GM18517 (cell line): ENCODE measurements at regions not wholly inside any gene's neighbourhood (a gene's known extent, or its start where the extent isn't known, plus 50 kb on each side); places are given as distances from the start of the nearest gene placed in this dataset.
A peak's percentile ranks its signal among the peaks of the same experiment; 100 is the strongest.
"Not testable (repeated sequence)": the region's sequence is repeated elsewhere in the genome, so short reads cannot be mapped to it uniquely, and the experiment has no call there.

Source experiments
- ATAC-seq: cut with Tn5 transposase; IDR thresholded peaks from one replicate; pipeline ENCODE4 v1.9.1; 2021; ENCODE audit warnings: mild to moderate bottlenecking, moderate library complexity; ENCODE audit not compliant: unreplicated experiment

- ATAC-seq: no peak
These were observed 59.0 kb downstream of the FASLG start for GRCh38 chr1:172717722-172718465.

GRCh38 chr1:172719066-172719627, 60.2 kb downstream of the FASLG start:
- no peak for ATAC-seq

- no peak for ATAC-seq
These were observed 60.8 kb downstream of the FASLG start for GRCh38 chr1:172719694-172720138.

- ATAC-seq: no peak
These were observed 61.4 kb downstream of the FASLG start for GRCh38 chr1:172720339-172720738.

- ATAC-seq: no peak
These were observed 64.3 kb downstream of the FASLG start for GRCh38 chr1:172723251-172723650.

GRCh38 chr1:172724232-172724631, 65.3 kb downstream of the FASLG start:
- no peak for ATAC-seq

- ATAC-seq: peak; percentile 80
These were observed 66.1 kb downstream of the FASLG start for GRCh38 chr1:172724765-172725613.

GRCh38 chr1:172726740-172727139, 67.8 kb downstream of the FASLG start:
- no peak for ATAC-seq

GRCh38 chr1:172727275-172727857, 68.5 kb downstream of the FASLG start:
- no peak for ATAC-seq

GRCh38 chr1:172727956-172728603, 69.2 kb downstream of the FASLG start:
- no peak for ATAC-seq

- not testable (repeated sequence) for ATAC-seq
These were observed 69.8 kb downstream of the FASLG start for GRCh38 chr1:172728705-172729104.

GRCh38 chr1:172732427-172732826, 73.5 kb downstream of the FASLG start:
- no peak for ATAC-seq

GRCh38 chr1:172733815-172734214, 74.9 kb downstream of the FASLG start:
- no peak for ATAC-seq

GRCh38 chr1:172738389-172738788, 79.5 kb downstream of the FASLG start:
- no peak for ATAC-seq

- ATAC-seq: no peak
These were observed 83.9 kb downstream of the FASLG start for GRCh38 chr1:172742599-172743500.

- peak; percentile 72 for ATAC-seq
These were observed 86.1 kb downstream of the FASLG start for GRCh38 chr1:172745014-172745413.

GRCh38 chr1:172746091-172746949, 87.4 kb downstream of the FASLG start:
- peak; percentile 80 for ATAC-seq

- ATAC-seq: no peak
These were observed 89.3 kb downstream of the FASLG start for GRCh38 chr1:172748201-172748600.

- ATAC-seq: no peak
These were observed 92.8 kb downstream of the FASLG start for GRCh38 chr1:172751683-172752082.
